ENCODE measurements at regions not wholly inside any gene's neighbourhood (a gene's known extent, or its start where the extent isn't known, plus 50 kb on each side); places are given as distances from the start of the nearest gene placed in this dataset.
A peak's percentile ranks its signal among the peaks of the same experiment; 100 is the strongest.

- DNase-seq (ENCODE audit: low read depth, low spot score): no peak
These were observed 469.8 kb upstream of the CPEB2 start for GRCh38 chr4:14532436-14532835.

GRCh38 chr4:14539246-14539645 lies 463.0 kb upstream of the CPEB2 start:
- DNase-seq (ENCODE audit: low read depth, low spot score): no peak

DNA sequence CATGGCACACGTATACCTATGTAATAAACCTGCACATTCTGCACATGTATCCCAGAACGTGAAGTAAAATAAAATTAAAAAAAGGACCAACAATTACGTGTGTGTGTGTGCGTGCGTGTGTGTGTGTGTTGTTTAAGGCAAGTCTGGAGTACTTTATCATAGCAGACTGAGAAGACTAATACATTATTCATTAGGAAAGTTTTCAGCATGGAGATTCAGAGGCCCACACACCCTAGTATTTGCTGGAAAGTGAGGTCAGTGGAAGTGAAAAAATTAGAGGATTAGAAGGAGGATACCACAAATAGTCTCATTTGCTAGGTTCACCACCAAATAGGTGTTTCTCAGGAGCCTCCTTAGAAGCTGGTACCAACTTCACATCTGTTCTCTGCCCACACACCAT lies 457.1 kb upstream of the CPEB2 start:
- no peak for DNase-seq (ENCODE audit: low read depth, low spot score)

DNA sequence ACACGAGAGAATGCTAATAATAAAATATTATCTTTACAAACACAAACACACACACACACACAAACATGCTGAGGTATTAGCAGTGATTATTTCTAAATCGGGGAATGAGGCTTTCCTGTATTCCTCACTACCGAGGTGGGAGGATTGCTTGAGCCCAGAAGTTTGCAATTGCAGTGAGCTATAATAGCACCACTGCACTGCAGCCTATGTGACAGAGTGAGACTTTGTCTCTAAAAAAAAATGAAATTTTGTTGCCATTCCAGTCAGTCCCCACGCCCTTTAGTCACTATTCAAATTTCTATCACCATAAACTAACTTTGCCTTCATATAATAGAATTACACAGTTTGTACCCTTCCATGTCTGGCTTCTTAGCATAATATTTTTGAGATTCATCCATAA lies 456.5 kb upstream of the CPEB2 start:
- DNase-seq (ENCODE audit: low read depth, low spot score): no peak

GRCh38 chr4:14552119-14552518 lies 450.2 kb upstream of the CPEB2 start:
- no peak for DNase-seq (ENCODE audit: low read depth, low spot score)

- DNase-seq (ENCODE audit: low read depth, low spot score): no peak
These were observed 442.6 kb upstream of the CPEB2 start for GRCh38 chr4:14559646-14560045.

DNA sequence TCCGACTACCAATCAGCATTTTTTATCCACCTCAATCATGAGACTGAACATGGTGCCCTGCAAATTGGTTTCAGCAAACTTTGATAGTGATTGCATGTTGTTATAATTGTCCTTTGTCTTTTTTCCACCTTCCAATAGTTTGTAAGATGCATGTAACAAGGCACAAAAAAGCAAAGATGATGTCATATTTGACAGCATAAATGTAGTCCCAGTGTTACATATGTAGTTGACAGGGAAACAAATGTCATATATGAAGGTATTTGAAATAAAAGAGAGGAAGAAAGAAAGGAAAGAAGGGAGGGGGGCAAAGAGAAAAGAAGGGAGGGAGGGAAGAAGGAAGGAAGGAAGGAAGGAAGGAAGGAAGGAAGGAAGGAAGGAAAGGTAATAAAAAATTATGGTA lies 441.7 kb upstream of the CPEB2 start:
- DNase-seq (ENCODE audit: low read depth, low spot score): no peak

- no peak for DNase-seq (ENCODE audit: low read depth, low spot score)
These were observed 439.4 kb upstream of the CPEB2 start for GRCh38 chr4:14562901-14563300.

GRCh38 chr4:14564281-14564680 lies 438.0 kb upstream of the CPEB2 start:
- DNase-seq (ENCODE audit: low read depth, low spot score): no peak

- peak; percentile 24 for DNase-seq (ENCODE audit: low read depth, low spot score)
These were observed 435.8 kb upstream of the CPEB2 start for GRCh38 chr4:14566518-14566917.

GRCh38 chr4:14568351-14568750 lies 433.9 kb upstream of the CPEB2 start:
- DNase-seq (ENCODE audit: low read depth, low spot score): peak; percentile 43

GRCh38 chr4:14575289-14575688 lies 427.0 kb upstream of the CPEB2 start:
- DNase-seq (ENCODE audit: low read depth, low spot score): no peak

DNA sequence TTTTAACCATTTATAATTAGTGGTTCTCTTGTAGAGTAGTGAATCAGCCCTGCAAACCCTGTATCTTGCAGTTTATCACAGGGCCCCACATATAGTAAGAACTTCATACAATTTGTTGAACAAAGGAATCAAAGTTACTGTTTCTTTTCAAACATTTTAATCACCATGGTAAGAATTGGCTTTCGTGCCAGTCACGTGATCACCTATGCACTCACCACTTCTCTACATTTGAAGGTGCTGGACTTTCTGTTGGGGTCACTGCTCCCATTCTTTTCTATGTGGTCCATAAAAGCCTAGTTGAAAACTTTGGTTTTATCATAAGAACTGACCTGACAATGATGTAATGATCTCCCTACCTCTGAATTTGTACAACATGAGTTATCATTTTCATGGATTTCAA lies 426.4 kb upstream of the CPEB2 start:
- no peak for DNase-seq (ENCODE audit: low read depth, low spot score)

DNA sequence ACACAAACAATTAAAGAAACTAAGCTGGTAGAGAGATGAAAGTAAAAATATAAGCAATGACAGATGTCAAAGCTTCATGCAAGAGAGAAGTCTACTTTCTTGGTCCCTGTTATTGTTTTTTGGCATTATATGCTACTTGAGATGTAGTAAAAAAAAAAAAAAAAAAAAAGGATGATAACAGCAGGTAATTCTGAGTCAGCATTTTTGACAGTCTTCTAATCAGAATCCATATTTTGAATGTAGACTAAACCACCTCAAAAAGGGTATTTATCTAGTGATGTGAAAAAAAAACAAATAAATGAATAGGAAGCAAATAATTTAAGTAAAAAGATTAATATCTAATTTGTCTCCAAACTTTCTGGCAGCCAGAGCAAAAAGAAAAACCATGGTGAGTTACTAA lies 422.2 kb upstream of the CPEB2 start:
- DNase-seq (ENCODE audit: low read depth, low spot score): no peak

DNA sequence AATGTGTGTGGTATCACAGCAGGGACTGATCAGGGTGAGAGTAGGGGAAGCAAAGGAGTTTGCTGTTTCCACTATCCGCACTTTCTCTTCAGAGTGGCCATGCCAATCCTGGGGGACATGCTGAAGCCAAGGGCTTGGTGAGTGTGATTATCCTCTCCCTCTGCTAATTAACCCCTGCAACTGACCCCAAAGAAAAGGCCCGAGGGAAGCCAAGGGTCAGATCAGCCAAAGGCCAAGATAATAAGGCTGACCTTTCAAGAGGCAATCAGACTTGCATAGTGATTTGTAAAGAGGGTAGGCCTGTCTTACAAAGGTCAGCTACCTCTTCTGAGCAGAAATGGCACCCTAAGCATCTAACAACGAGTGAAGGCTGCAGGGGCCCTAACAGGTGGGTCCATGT lies 420.5 kb upstream of the CPEB2 start:
- no peak for DNase-seq (ENCODE audit: low read depth, low spot score)

DNA sequence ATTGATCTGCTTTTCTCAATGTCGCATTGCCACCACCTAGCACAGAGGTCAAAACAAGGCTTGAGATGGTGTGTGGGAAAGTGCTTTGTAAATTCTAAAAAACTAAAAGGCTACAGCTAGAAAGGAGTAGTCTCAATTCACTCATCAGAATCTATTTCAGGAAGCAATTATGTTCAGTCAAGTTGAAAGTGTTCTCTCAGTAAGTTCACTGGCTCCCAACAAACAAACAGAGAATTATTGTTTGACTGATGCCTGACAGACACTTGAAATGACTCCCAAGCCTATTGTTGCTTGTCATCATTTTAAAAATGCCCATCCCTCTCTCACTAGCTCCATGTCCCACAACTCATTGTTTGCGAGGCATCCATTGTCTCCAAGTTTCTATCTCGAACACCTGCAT lies 419.6 kb upstream of the CPEB2 start:
- no peak for DNase-seq (ENCODE audit: low read depth, low spot score)

GRCh38 chr4:14583331-14583730 lies 418.9 kb upstream of the CPEB2 start:
- no peak for DNase-seq (ENCODE audit: low read depth, low spot score)

DNA sequence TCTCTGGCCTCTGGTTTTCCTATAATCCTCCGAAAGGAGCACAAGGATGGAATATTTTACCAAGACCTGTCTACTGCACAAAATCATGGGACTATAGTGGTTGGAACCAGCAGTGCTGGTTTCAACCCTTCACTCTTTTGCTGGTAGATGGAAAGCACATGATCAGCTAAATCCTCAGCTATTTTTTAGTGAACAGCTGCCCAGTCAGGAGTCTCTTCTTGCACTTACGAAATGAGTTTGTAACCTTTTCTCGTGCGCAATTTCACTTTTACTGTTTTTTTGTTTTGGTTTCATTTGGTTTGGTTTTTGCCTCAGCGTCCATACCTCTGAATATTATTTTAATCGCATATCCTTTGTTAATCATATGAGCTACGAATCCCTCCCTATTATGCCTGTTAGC lies 418.5 kb upstream of the CPEB2 start:
- DNase-seq (ENCODE audit: low read depth, low spot score): no peak

DNA sequence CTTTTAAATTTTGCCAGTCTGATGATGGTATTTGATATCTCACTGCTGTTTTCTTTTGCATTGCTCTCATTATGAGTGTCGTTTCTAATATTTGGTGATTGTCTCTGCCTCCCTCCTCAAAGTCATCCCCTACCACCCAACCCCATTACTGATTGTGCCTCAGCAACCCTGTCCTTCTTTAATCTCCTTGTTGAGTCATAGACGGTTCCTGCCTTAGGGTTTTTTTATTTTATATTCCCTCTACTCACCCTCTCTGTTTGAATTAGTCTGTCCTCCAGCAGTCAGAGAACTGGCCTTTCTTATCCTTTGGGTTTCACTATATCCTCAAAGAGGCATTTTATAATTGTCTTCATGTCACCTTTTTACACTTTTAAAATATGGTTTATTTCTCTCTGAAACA lies 409.3 kb upstream of the CPEB2 start:
- DNase-seq (ENCODE audit: low read depth, low spot score): no peak

DNA sequence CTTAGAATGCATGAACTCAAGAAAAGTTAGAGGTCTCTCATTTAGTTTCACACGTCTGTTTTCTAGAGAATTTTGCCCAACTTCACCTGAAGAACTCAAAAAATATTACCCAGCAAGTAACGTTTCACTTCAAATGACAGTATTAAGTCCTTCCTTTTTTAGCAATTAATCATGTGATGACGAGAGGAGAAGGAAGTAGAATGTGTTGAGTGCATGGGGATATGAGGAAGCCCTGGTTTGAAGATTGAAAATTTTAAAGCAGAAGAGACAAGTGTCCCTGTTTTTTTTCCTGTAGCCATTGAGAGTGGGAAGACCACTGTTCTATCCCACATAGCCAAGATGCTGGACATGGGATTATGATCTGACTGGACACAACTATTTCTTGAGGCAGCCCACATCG lies 406.3 kb upstream of the CPEB2 start:
- DNase-seq (ENCODE audit: low read depth, low spot score): no peak

- no peak for DNase-seq (ENCODE audit: low read depth, low spot score)
These were observed 405.8 kb upstream of the CPEB2 start for GRCh38 chr4:14596437-14596836.

DNA sequence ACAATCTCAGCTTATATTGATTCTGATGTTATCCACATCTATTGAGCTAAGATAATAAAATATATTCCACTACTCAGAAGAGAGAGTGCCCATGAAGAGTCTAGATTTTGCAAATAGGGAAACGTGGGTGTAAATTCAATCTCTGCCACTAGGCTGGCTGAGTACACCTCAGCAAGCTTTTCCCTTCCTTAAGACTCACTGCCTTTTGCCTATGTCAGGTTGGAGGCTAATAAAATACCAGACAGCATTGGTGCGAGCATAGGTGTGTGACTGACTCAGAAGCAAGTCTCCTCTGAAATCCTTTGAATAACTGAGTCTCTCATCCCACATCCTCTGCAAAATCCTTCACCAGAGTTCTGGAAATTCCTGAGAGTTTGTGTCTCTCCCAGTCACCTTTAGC lies 405.4 kb upstream of the CPEB2 start:
- DNase-seq (ENCODE audit: low read depth, low spot score): no peak

DNA sequence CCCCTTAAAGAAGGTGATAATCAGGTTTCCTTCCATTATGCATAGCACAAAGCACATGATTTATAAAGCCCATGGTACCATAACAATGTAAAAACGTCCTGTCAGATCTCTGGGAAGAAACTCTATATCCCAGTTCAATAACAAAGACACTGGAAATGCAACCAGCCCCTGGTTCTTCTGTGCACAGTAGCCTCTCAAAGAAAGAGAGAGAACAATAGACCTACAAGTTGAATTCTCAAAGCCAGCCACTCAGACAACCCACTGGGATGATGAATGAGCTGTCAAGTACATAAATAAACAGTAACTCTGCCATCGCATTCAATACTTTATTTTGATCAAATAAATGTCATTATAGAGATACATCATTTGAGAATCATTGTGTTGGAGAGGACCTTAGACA lies 400.1 kb upstream of the CPEB2 start:
- no peak for DNase-seq (ENCODE audit: low read depth, low spot score)

DNA sequence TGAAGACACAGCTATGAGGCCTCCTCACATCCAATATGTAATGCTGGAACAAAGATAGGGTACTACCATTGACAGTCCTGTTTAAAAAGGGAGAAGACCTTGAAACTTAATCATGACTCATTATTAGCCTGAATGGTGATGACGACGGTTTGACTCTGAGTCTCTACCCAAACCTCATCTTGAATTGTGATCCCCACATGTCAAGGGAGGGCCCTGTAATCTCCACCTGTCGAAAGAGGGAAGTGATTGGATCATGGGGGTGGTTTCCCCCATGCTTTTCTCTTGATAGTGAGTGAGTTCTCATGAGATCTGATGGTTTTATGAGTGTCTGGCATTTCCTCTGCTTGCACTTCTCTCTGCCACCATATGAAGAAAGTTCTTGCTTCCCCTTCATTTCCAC lies 395.3 kb upstream of the CPEB2 start:
- DNase-seq (ENCODE audit: low read depth, low spot score): no peak

DNA sequence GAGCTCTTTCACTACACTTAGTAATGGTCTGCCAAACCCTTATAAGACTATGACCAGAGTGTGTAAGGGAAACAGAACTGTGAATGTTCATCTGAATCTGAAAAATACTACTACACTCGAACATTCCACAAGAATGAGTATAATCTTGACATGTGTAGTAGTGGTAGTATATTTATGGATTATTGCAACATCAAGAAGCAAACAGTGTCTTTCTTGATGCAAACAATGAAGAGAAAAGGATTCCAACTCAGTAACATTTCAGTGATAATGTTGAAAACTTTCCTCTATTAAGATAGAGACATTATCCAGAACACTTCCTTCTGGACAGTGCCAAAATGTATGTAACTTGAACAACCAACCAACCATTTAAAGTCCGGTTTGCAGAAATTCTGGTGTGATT lies 394.7 kb upstream of the CPEB2 start:
- DNase-seq (ENCODE audit: low read depth, low spot score): no peak
